ENCODE measurements at regions not wholly inside any gene's neighbourhood (a gene's known extent, or its start where the extent isn't known, plus 50 kb on each side); places are given as distances from the start of the nearest gene placed in this dataset.

DNA sequence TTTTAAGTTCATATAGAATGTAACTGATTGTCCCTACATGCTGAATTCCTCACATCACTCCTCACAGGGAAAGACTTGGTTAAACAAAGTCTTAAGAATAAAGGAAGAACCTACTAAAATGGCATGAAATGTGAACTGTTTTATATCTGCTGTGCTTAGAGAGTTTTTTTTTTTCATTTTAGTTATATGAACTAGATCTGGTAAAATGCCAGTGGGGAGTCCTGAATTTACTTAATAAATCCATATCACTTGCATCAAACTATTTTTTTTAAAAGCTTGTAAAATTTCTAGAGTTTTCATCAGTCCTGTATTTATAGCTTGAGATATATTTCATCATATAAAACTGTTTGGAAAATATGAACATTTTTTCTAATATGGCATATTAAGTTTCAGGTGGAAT lies 1528.6 kb downstream of the EFNA5 start:
- no peak overlapping the region for H3K4me3 ChIP-seq
- TF ChIP-seq POLR2A (IDR thresholded peaks at IDR 0.05): no peak
- TF ChIP-seq, protein P1, sequence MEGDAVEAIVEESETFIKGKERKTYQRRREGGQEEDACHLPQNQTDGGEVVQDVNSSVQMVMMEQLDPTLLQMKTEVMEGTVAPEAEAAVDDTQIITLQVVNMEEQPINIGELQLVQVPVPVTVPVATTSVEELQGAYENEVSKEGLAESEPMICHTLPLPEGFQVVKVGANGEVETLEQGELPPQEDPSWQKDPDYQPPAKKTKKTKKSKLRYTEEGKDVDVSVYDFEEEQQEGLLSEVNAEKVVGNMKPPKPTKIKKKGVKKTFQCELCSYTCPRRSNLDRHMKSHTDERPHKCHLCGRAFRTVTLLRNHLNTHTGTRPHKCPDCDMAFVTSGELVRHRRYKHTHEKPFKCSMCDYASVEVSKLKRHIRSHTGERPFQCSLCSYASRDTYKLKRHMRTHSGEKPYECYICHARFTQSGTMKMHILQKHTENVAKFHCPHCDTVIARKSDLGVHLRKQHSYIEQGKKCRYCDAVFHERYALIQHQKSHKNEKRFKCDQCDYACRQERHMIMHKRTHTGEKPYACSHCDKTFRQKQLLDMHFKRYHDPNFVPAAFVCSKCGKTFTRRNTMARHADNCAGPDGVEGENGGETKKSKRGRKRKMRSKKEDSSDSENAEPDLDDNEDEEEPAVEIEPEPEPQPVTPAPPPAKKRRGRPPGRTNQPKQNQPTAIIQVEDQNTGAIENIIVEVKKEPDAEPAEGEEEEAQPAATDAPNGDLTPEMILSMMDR (IDR thresholded peaks at IDR 0.05): no peak
- no peak for TF ChIP-seq EP300 (IDR thresholded peaks at IDR 0.05)
- TF ChIP-seq POLR2AphosphoS5 (IDR thresholded peaks at IDR 0.05): no peak
- H3K27me3 ChIP-seq: no peaks in the 10 kb centered on the region
- no peaks in the 10 kb centered on the region for H3K36me3 ChIP-seq
- DNase-seq: no peak
- H3K4me1 ChIP-seq: no peaks in the 10 kb centered on the region
- H3K9me3 ChIP-seq: no peaks in the 10 kb centered on the region
- H3K27ac ChIP-seq: no peak overlapping the region
- intact Hi-C loops (cut with DNase I; ENCODE audit: low total_unique reads): no loop called here

GRCh38 chr5:106140101-106140500 lies 1530.6 kb downstream of the EFNA5 start:
- H3K4me1 ChIP-seq: no peaks in the 10 kb centered on the region
- WGBS, 5 donors: 62 to 79% (median 68%) methylated on average over 2 of the region's 2 CpGs
- TF ChIP-seq POLR2A (IDR thresholded peaks at IDR 0.05) (no peak), EP300 (IDR thresholded peaks at IDR 0.05) (no peak), POLR2AphosphoS5 (IDR thresholded peaks at IDR 0.05) (no peak)
- TF ChIP-seq, protein P1 (IDR thresholded peaks at IDR 0.05): no peak

GRCh38 chr5:106136061-106136460 lies 1534.7 kb downstream of the EFNA5 start:
- H3K27ac ChIP-seq: no peak overlapping the region
- no peaks in the 10 kb centered on the region for H3K9me3 ChIP-seq
- H3K36me3 ChIP-seq: no peaks in the 10 kb centered on the region
- WGBS, 5 donors: 40 to 45% (median 42%) methylated on average over 2 of the region's 2 CpGs
- no peak overlapping the region for H3K4me3 ChIP-seq
- no peaks in the 10 kb centered on the region for H3K4me1 ChIP-seq
- TF ChIP-seq POLR2A (IDR thresholded peaks at IDR 0.05): no peak
- TF ChIP-seq, protein P1 (IDR thresholded peaks at IDR 0.05): no peak
- TF ChIP-seq POLR2AphosphoS5 (IDR thresholded peaks at IDR 0.05): no peak
- TF ChIP-seq EP300 (IDR thresholded peaks at IDR 0.05): no peak
- intact Hi-C loops (cut with DNase I; ENCODE audit: low total_unique reads): no loop called here
- DNase-seq: peak in 1 of 2 donors; percentile 8
- H3K27me3 ChIP-seq: no peaks in the 10 kb centered on the region

More at GRCh38 chr5:106140101-106140500, 1530.6 kb downstream of the EFNA5 start:
- Histone ChIP-seq H3K9me3 (no peaks in the 10 kb centered on the region), H3K27me3 (no peaks in the 10 kb centered on the region), H3K4me3 (no peak overlapping the region), H3K27ac (no peak overlapping the region), H3K36me3 (no peaks in the 10 kb centered on the region)
- intact Hi-C loops (cut with DNase I; ENCODE audit: low total_unique reads): no loop called here
- DNase-seq: no peak

- Histone ChIP-seq H3K4me1 (no peaks in the 10 kb centered on the region), H3K4me3 (no peak overlapping the region), H3K27me3 (no peaks in the 10 kb centered on the region), H3K9me3 (no peaks in the 10 kb centered on the region), H3K27ac (no peak overlapping the region), H3K36me3 (no peaks in the 10 kb centered on the region)
- intact Hi-C loops (cut with DNase I; ENCODE audit: low total_unique reads): no loop called here
- DNase-seq: no peak
- 82 to 96% (median 91%) methylated on average over 1 of the region's 1 CpG for WGBS, 5 donors
- TF ChIP-seq POLR2A (IDR thresholded peaks at IDR 0.05) (no peak), POLR2AphosphoS5 (IDR thresholded peaks at IDR 0.05) (no peak), EP300 (IDR thresholded peaks at IDR 0.05) (no peak)
- TF ChIP-seq, protein P1 (IDR thresholded peaks at IDR 0.05): no peak
Observed at GRCh38 chr5:106135473-106135872, 1535.3 kb downstream of the EFNA5 start.

All from stomach (tissue), 8 donors.